DMS53 treated with DMSO at 0.1 percent for 48 hours (cell line): ENCODE measurements at regions not wholly inside any gene's neighbourhood (a gene's known extent, or its start where the extent isn't known, plus 50 kb on each side); places are given as distances from the start of the nearest gene placed in this dataset.

Source experiments
- DNase-seq: peaks from one replicate; lab custom pipeline; 2025; ENCODE audit not compliant: unreplicated experiment; lab: John Stamatoyannopoulos, UW

DNA sequence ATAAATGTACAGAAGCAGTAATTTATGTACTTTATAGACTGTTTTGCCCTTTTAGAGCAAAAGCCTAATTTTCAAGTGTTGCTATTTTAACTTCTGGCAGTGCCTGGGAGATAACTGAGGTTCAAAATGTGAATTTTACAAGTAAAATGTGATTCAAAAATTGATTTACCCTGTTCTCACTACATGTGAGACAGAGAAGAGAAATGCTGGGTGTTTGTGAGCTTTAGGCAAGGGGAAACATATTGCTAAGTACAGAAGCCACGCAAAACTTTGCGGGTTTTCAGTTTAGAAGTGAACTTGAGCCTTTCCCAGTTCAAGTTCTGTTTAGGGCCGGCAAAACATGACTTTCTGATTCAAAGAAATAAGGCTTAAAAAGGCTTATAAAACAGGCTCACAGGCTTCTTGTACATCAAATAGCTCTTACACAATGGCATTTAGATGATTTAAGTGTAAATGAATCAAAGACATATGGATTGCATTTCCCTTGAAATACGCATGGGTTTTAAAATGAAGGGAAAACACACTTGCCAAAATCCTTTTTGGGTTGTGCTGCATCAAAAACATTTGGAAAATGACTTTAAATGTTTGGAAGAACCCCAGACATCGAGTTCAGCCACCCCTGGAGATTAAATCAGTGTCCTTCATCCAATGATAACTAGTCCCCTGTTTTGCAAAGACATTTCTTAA, 370.8 kb upstream of the MEF2C start:
- no peak for DNase-seq

DNA sequence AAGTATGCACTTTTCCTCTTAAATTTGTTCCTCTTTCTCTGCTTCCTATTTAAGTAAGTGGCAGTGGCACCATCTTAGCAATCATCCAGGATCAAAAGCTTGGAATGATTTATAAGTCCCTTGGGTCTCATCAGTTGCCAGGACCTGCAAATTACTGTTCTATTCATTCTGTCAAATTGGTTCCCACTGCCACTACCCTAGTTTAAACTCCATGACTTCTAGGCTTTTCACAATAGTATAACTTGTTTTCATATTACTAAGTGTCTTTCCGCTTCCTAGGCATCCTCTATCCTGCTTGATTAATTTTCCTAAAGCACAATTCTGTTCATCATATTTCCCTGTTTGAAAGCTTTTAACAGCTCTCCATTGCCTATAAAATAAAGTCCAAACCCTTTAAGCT, 363.9 kb upstream of the MEF2C start:
- DNase-seq: no peak

DNA sequence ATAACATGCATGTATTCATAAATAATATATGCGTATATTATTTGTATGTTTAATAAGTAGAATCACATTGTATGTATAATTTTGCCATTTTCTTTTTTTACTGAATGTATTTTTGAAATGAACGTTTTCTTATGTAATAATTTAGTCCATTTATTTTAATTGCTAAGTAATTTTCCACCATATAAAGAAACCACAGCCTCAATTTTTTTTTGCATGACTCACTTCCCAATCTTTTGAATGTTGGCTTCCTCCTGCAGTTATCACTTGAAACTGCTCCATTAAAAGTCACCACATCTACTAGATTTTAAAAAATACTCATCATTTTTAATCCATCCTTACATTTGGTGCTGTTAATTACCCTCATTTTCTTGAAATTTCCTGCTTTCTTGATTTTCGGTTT, 363.3 kb upstream of the MEF2C start:
- DNase-seq: no peak

DNA sequence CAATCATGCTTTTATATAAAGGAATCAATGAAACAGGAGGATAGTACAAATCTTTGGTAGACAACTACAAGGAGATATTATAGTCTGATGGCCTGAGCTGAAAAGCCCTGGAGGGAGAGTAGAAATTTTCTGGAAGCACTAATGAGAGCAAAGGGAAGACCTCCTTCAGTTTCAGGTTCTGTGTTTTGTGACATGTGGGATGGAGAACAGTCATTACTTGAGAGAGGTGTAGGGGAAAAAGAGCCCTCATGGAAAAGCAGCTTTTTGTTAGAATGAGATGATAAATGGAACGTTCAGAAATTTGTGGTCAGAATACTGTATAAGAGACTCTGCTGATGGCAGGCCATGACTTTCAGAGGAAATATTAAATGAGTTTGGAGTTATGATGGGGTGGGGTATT, 360.6 kb upstream of the MEF2C start:
- no peak for DNase-seq

DNA sequence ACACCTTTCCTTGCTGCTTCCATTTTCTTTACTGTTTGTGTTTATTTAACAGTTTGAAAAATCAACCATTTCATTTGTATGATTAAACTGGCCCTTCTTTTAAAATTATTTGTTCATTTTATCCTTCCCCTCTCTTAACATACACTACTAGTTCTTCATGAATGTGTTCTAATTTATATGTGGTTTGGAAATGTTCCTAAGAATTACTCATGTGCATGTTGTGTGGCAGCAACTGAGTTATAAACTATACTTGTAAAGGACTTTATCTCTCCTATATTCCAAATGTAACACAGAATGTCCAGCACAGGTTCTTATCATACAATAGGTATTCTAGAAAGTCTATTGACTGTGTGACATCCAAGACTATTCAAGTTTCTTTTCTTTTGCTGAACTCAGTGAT, 358.2 kb upstream of the MEF2C start:
- DNase-seq: no peak

DNA sequence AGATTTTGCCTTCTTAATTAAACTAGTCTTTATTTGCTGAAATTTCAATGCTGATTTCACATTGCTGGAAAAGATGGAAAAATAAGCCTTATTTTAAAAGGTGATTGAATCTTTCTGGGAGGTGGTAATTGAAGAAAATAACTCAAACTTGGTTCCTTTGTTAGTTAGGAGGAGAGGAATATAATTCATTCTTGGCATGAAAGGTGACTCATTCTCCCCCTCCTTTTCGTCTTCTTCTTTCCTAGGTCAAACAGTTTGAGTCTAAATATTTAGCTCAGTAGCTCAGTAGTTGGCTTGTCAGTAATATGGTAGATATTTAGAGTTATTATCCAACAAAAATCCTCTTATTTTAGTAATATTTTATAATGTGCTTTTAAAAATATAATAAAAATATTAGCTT, 353.9 kb upstream of the MEF2C start:
- no peak for DNase-seq

DNA sequence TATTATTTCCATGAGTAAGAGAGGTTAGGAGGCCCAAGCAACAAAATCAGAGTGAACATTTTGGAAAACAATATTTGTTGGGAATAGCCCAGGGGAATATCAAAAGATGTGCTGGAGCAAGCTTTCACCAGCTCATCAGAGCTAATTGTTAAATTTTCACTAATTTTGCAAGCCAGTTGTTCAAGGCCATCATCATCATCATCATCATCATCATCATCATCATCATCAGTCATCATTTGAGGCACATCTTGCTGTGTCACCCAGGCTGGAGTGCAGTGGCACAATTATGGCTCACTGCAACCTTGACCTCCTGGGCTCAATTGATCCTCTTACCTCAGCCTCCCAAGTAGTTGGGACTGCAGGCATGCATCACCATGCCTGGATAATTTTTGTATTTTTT, 350.5 kb upstream of the MEF2C start:
- DNase-seq: no peak

DNA sequence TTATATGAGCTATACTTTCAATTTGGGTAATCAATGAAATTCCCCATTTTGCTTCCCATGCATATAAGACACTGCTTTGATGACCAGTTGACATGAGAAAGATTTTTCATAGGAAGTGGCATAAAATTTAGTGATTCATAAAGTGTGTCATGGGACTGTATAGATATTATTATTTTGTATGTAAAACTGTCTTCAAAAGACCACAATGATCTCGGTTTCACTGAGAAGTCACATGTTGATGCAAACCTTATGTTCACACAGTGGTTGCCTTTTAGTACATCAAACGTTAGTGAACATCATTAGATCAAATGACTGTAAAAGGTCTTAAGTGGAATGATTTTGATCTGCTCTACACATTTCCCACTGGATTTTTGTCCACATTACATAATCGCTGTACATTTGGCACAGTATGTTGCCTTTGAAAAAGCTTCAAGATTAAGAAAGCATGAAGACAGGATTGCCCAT, 349.2 kb upstream of the MEF2C start:
- no peak for DNase-seq

DNA sequence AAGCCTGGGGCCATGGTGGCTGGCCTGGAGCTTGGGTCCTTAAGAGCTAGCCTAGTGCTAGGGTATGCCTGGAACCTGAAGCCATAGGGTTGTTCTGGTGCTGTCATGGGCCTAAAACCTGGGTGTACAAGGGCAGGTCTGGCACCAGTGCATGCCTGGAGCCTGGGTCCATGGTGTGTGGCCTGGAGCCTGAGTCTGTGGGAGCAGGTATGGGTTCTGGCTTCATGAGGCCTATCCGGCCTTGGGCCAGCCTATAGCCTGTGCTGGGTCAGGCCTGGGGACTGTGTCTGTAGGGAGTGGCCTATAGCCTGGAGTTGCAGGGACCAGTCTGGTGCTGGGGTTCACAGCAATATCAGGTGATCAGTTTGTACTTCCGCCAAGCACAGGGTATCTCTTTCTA, 347.2 kb upstream of the MEF2C start:
- no peak for DNase-seq

DNA sequence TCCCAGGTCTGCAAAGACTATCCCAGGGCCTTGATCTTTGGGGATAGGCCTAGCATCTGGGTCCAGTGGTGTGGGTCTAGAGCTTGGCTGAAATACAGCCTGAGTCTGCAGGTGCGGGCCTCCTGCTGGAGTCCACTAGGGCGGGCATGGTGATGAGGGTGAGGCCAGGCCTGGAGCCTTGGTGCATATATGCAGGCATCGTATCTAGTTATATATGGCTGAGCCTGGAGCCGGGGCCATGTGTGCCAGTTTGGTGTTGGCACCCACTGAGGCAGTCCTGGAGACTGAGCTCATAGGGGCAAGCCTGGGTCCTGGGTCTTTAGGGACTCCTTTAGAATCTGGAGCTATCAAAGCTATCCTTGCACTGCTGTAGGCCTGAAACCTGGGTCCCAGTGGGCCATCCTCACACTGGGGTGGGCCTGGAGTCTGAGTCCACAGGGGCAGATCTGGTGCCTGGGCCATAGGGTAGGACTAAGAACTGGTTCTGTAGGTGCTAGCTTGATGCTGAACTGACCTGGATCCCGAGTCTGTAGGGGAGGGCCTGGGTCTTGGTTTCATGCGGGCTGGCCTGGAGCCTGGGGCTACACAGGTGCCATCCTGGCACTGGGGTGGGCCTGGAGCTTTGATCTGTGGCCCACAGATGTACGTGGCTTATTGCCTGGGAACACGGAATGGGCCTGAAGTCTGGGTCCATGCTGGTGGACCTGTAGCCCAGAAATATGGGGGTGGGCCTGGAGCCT, 346.5 kb upstream of the MEF2C start:
- no peak for DNase-seq

DNA sequence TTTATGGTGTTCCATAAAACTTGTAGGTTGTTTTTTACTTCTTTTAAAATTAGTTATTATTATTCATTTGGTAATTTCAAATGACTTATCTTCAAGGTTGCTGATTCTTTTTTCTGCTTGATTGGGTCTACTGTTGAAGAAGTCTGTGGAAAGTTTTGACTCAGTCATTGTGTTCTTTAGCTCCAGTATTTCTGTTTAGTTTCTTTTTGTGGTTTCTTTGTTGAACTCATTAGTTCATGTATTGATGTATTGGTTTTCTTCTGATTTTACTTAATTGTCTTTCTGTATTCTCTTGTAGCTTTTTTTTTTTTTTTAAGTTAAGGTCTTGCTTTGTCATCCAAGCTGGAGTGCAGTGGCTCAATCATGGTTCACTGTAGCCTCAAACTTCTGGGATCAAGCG, 345.4 kb upstream of the MEF2C start:
- no peak for DNase-seq

DNA sequence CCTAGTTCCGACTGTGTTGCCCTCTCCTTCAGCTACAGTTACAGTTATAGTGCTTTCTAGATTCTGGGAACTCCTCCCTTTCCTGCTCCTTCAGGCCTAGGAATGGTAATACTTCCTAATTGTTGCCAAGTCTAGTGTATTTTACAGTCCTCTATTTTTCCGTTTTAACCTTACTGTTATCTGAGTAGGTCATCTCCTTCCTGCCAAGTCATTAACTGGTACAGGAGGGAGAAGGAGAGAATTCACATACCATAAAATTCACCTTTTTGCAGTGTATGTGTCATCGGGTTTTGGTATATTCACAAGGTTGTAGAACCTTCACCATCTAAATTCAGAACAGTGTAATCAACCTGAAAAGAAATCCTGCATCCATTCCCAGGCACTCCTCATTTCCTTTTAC, 335.4 kb upstream of the MEF2C start:
- DNase-seq: no peak

DNA sequence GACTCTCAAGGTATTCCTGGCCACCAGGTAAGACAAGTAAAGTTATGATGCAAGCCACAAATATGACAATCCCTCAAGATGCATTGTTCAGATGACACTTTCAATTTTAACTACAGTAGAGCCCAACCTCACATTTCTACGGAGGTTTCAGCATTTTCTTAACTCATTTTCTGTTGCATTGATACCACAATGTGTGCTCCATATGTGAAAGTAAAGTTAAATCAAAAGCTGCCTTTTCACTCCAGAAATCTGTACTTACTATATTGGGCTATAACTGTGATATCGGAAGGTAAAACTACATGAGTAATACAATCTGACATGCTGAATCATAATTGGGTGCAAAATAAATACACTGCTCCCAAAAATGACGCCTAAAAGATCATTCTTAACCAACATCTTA, 333.6 kb upstream of the MEF2C start:
- DNase-seq: no peak

DNA sequence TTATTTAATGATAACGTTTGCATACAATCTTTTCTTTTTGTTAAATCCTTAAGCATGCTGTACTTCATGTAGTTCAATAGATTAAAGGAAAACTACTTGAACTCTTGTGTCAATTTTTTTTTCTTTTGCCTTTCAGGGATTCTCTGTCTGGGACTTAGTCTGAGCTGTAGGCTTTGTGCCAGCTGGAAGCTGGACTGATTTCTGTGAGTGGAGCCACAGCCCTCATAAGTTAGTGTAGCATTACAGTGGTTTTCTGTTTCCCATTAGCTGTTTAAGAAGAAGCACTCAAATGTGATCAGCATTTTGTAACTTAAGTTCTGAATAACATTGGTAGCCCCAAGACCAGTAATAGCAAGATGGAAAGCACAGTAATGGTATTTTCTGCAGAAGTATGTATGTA, 330.6 kb upstream of the MEF2C start:
- DNase-seq: no peak

DNA sequence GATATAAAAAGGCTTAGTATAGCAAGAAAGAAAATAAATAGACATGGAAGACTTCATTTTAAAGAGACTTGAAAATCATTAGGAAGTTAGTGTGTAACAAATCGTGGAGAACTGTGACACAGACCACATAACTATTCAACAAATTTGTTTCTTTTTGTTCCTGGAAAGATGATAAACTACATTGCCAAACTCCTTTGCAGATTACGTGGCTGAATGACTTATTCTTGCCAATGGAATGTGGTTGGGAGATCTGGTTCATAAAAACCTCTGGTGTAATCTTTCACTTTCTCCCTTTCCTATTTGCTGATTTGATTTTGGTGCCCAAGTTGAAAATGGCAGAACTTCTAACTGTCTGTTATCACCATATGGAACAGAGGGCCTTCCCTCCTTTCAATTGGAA, 328.9 kb upstream of the MEF2C start:
- DNase-seq: no peak

DNA sequence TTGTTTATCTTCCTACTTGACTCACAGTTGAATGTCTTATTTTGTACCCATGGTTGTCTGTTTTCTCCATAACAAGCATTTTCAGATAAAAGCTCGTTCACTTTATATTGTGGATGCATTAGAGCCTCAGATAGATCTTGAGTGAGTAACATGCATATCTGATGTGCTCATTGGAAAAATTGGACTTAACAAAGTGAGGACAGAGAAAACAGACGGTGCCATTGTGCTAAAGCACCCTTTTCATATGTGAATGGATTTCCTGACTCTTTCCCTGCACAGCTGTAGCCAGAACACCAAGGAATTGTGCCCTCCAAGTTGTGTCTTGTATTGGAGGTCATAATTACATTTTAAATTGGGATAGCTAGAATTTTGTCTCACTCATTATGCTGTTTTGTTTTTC, 325.8 kb upstream of the MEF2C start:
- no peak for DNase-seq

DNA sequence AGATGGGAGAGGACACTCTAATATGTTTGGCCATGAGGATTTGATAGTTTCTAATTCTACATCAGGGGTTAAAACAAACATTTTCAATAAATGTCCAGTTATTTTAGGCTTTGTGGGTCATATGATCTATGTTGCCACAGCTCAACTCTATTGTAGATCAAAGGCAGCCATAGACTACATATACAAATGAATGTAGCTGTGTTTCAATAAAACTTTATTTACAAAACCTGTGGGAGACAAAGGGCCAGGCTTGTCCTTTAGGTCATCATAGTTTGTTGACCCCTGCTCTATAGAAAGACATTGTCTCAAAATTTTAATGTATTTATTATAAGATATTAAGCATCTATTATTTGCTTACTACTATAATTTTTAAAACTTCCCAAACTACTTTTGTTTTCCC, 325.4 kb upstream of the MEF2C start:
- no peak for DNase-seq

DNA sequence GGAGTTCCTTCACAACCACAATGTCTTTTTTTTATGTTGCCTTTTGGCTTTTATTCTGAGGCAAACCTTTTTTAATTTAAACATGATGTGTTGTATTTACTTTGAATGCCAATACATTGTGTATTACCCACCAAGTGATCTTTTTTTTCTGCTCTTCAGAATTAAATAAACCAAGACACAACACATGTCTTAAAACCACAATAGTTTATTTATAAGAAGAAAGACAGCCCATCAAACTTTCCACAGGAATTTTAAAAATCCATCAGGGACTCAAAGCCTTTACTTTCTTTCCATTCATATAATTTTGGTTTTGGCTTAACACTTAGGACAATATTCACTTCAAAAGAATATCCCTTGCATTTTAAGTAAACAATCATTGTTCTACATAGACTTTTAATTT, 321.8 kb upstream of the MEF2C start:
- DNase-seq: no peak

DNA sequence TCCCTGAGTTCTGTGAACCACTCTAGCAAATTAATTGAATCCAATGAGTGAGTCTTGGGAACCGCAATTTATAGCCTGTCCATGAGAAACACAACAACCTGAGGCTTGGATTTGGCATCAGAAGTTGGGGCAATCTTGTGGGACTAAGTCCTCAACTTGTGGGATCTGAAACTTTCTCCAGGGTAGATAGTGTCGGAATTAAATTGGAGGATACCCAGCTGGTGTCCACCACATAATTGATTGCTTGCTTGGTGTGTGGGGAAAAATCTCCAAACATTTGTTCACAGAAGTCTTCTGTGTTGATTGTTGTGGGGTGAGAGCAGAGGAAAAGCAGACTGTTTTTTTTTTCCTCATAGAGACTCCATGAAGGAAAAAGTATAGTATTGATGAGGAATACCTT, 320.6 kb upstream of the MEF2C start:
- no peak for DNase-seq

DNA sequence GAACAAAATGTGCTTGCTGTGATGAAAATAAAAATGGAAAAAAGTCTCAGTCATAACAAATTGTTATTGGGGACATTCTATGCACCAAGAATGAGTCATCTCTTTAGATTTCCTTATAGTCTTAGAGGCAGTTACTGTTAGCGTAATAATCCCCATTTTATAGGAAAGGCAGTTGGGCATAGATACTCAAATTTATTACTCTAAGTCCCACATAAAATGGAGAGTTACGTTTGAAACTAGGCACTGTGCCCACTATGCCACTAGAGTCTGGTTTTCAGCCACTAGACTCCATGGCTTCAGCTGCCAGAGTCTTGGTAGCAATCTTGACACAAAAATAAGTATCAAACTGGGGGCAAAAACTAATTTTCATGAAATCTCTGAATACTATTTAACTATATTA, 317.9 kb upstream of the MEF2C start:
- no peak for DNase-seq

DNA sequence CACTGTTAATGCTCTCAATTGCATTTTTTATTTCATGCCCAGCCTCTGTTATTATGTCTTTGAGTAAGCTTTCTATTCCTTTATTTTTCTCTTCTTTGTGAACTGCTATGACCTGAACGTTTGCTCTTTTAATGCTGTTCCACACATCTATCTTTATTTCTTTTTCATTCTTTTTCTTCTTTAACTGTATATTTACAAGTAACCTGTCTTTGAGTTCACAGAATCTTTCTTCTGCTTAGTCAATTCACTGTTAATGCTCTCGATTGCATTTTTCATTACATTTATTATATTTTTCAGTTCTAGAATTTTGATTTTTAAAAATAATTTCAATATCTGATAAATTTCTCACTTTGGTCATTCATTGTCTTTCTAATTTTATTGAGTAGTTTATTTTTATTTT, 316.3 kb upstream of the MEF2C start:
- DNase-seq: no peak

DNA sequence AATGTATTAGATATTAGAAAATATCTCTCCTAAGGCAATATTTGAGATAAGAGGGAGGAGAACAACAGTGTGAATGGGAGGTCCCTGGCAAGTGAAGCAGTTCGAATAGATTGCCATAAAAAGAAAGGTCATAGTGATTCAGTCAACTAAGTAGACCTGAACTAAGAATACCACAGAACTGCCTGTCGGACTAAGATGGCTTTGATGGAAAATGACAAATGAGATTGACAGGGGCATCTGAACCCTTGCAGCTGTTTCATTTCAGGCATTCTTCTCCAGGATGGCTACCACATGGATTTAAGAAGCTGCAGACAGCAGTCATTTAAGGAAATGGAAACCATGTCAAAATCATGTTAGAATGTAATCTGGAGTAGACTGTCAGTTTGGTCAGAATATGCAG, 308.4 kb upstream of the MEF2C start:
- DNase-seq: no peak
